Body of pancreas (tissue), 4 donors: ENCODE measurements at regions not wholly inside any gene's neighbourhood (a gene's known extent, or its start where the extent isn't known, plus 50 kb on each side); places are given as distances from the start of the nearest gene placed in this dataset.

Experiments
- ATAC-seq: fragments of 150-250 bp; one replicate; pipeline ENCODE4 v1.9.1; 2016
- DNase-seq, 4 donors: peaks; one replicate each; pipeline ENCODE4 v3.0.0-alpha.2; 2019
- H3K27ac ChIP-seq, 4 donors: fragments of 200-600 bp; sonication (generic); 1 replicate in 3 of 4; 2 replicates in 1 of 4; pipeline versions ENCODE4 v1.5.1 to v1.6.1; 2016 to 2019; ENCODE audit warnings: mild to moderate bottlenecking in 1 of 4, mixed read lengths in 1 of 4, moderate library complexity in 1 of 4
- H3K27me3 ChIP-seq, 2 donors: fragments of 200-600 bp; sonication (generic); one replicate each; pipeline ENCODE4 v1.6.0; 2016; ENCODE audit warnings: mild to moderate bottlenecking in 1 of 2
- H3K36me3 ChIP-seq, 2 donors: fragments of 200-600 bp; sonication (generic); replicated peaks in 1 of 2; 2 replicates each; pipeline ENCODE4 v1.5.1; 2016; ENCODE audit warnings: low read depth in 2 of 2; ENCODE audit not compliant: insufficient read depth in 1 of 2
- H3K4me1 ChIP-seq: fragments of 200-600 bp; sonication (generic); one replicate; pipeline ENCODE4 v1.6.0; 2016
- H3K4me3 ChIP-seq, 2 donors: fragments of 200-600 bp; sonication (generic); 1 replicate in 1 of 2; 2 replicates in 1 of 2; pipeline ENCODE4 v1.5.1; 2016 to 2019
- H3K9me3 ChIP-seq, 3 donors: fragments of 200-600 bp; sonication (generic); 1 replicate in 2 of 3; 2 replicates in 1 of 3; pipeline ENCODE4 v1.5.1; 2016
- CTCF ChIP-seq, 7 experiments: fragments of 450-650 bp in 4 of 7; fragments of 200-600 bp in 3 of 7; sonication (generic) in 3 of 7; IDR thresholded peaks; one replicate each; pipeline ENCODE4 v1.5.1; 2016 to 2019; ENCODE audit warnings: antibody characterized with exemption in 7 of 7
- POLR2A ChIP-seq, 3 donors: fragments of 450-650 bp; IDR thresholded peaks; one replicate each; pipeline ENCODE4 v1.6.1; 2016; ENCODE audit warnings: antibody characterized with exemption in 3 of 3, mild to moderate bottlenecking in 2 of 3
- WGBS, 2 donors: methylation state at CpG; one replicate each; pipeline ENCODE4 v1.1.5; 2017; 5-methylcytosine and 5-hydroxymethylcytosine counted together
- intact Hi-C: fragments of 100-400 bp; cut with DNase I; formaldehyde crosslinking; loops from one replicate; pipeline ENCODE4 v1.15.1; 2023

DNA sequence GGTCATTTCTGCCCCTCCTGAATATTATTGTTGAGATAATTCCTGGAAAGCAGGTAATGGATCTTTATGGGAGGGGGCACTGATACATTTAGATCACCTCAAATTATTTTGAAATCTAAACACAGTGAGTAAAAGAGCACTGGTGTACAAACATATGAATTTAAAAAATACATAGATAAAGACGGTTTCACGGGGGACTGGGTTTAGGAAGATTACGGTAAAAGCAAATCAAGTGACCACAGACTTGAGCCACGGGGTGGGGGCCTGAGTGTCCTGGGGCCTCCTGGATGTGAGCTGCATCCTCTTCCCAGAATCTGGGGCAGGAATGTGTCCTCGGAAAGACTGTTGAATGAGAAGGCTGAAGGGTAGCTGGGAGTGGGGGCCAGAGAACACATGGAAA lies 219.1 kb upstream of the KLF6 start:
- no peak overlapping the region for H3K27ac ChIP-seq
- no peak for TF ChIP-seq CTCF (IDR thresholded peaks at IDR 0.05)
- TF ChIP-seq POLR2A (IDR thresholded peaks at IDR 0.05): no peak
- H3K36me3 ChIP-seq: no peaks in the 10 kb centered on the region
- WGBS, 2 donors: 54 to 62% methylated on average over 5 of the region's 5 CpGs
- no peak overlapping the region for H3K4me3 ChIP-seq
- no peaks in the 10 kb centered on the region for H3K9me3 ChIP-seq
- intact Hi-C loops: no loop called here
- DNase-seq: no peak
- no peaks in the 10 kb centered on the region for H3K4me1 ChIP-seq
- ATAC-seq: no peak
- H3K27me3 ChIP-seq: no peaks in the 10 kb centered on the region

DNA sequence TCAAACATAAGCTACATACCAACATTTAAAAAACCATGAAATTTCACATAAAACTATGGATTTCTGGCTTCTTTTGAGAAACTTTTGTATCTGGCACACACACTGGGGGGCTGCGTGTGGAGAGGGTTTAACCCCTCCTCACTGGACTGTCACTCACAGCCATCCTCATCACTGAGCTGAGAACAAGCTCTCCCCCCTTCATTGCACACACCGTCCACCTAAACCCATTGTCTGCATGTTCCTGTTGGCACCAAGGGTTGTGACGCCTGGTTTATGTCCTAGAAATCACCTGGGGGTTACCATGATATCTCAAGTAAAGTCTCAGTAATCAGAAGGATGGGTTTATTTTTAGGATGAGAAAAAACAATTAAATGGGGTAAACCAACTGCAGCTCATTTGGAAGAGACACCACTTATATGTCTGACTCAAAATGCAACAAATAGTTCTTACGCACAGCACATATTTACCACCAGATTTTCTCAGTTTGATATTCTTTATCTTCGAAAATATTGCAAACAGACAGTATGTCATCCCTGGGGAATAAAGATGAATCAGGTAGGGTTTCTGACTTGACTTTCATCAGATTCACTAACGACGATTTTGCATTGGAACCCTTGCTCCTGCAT lies 218.5 kb upstream of the KLF6 start:
- Histone ChIP-seq H3K36me3 (no peaks in the 10 kb centered on the region), H3K4me1 (no peaks in the 10 kb centered on the region), H3K4me3 (no peak overlapping the region), H3K27me3 (no peaks in the 10 kb centered on the region), H3K27ac (no peak overlapping the region), H3K9me3 (no peaks in the 10 kb centered on the region)
- WGBS, 2 donors: 61 to 68% methylated on average over 7 of the region's 7 CpGs
- ATAC-seq (no peak), DNase-seq (no peak)
- intact Hi-C loops: no loop called here
- TF ChIP-seq POLR2A (IDR thresholded peaks at IDR 0.05): no peak
- TF ChIP-seq CTCF (IDR thresholded peaks at IDR 0.05): no peak

DNA sequence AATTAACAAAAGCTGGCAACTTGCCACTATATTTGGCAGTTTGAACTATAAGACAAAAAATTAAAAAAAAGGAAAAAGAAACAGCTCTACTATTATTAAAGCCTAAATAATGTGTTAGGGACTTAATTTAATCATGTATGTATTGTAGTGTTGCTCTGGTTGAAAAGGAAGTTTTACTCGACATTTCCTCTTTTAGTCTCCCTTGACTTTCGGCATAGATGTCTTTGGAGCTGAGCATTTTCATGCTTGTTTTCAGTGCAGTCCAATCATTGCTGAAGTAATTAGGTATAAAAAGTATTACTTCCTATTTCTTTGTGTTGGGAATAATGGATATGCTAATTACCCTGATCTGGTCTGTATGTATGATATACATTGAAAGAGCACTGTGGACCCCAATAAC lies 216.8 kb upstream of the KLF6 start:
- H3K27me3 ChIP-seq: no peaks in the 10 kb centered on the region
- 69 to 86% methylated on average over 2 of the region's 2 CpGs for WGBS, 2 donors
- DNase-seq (no peak), ATAC-seq (no peak)
- TF ChIP-seq CTCF (IDR thresholded peaks at IDR 0.05) (no peak), POLR2A (IDR thresholded peaks at IDR 0.05) (no peak)
- H3K36me3 ChIP-seq: no peaks in the 10 kb centered on the region
- intact Hi-C loops: no loop called here
- no peak overlapping the region for H3K4me3 ChIP-seq
- H3K27ac ChIP-seq: no peak overlapping the region
- H3K9me3 ChIP-seq: no peaks in the 10 kb centered on the region
- no peaks in the 10 kb centered on the region for H3K4me1 ChIP-seq

DNA sequence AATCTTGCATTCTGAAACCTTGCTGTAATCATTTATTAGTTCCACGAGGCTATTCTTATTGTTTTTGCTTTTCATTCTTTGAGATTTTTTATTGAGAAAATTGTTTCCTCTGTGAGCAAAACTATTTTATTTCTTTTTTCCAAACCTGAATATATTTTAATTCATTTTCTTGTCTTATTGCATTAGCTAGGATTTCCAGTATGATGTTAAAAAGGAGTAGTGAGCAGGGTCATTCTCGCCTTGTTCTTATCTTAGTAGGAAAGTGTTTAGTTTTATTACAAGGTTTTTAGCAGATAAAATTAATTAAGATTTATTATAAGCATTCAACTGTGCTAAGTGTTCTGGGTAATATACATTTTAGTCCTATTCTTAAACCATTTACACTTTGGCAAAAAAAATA lies 214.6 kb upstream of the KLF6 start:
- no peaks in the 10 kb centered on the region for H3K36me3 ChIP-seq
- no peak for ATAC-seq
- no peaks in the 10 kb centered on the region for H3K4me1 ChIP-seq
- no peaks in the 10 kb centered on the region for H3K9me3 ChIP-seq
- H3K27ac ChIP-seq: no peak overlapping the region
- H3K4me3 ChIP-seq: no peak overlapping the region
- intact Hi-C loops: no loop called here
- no peak for DNase-seq
- WGBS, 2 donors: 44 to 52% methylated on average over 2 of the region's 2 CpGs
- TF ChIP-seq POLR2A (IDR thresholded peaks at IDR 0.05) (no peak), CTCF (IDR thresholded peaks at IDR 0.05) (no peak)
- H3K27me3 ChIP-seq: no peaks in the 10 kb centered on the region

DNA sequence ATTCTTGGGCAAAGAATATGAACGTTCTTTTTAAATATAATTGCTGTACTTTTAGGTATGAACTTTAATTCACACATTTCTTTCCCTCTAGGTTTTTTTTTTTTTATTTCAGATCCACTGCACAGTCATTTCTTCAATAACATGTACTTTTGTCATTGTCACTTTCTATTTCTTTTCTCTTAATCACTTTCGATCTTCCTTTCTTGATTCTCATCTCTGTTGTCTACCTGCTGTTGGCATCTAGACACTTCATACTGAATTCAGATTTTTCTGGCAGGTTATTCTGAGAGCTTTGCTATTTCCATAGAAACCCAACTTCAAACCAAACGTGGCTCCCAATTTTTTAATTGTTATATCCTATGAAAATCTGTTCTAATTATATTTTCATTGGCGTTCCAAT lies 211.7 kb upstream of the KLF6 start:
- TF ChIP-seq CTCF (IDR thresholded peaks at IDR 0.05) (no peak), POLR2A (IDR thresholded peaks at IDR 0.05) (no peak)
- ATAC-seq (no peak), DNase-seq (no peak)
- H3K9me3 ChIP-seq: no peaks in the 10 kb centered on the region
- H3K36me3 ChIP-seq: no peaks in the 10 kb centered on the region
- intact Hi-C loops: no loop called here
- H3K4me1 ChIP-seq: no peaks in the 10 kb centered on the region
- no peaks in the 10 kb centered on the region for H3K27me3 ChIP-seq
- WGBS, 2 donors: 60 to 63% methylated on average over 4 of the region's 4 CpGs
- no peak overlapping the region for H3K4me3 ChIP-seq
- no peak overlapping the region for H3K27ac ChIP-seq
